Fibroblast of mammary gland (primary cell): ENCODE measurements at regions not wholly inside any gene's neighbourhood (a gene's known extent, or its start where the extent isn't known, plus 50 kb on each side); places are given as distances from the start of the nearest gene placed in this dataset.

ENCODE experiments used
- DNase-seq: peaks from one replicate; pipeline ENCODE4 v3.0.0-alpha.2; 2010; ENCODE audit warnings: low read depth
- H3K4me3 ChIP-seq: 2 replicates; pipeline ENCODE4 v1.5.1; 2011; ENCODE audit warnings: low read depth, mild to moderate bottlenecking, low read length, moderate library complexity; ENCODE audit not compliant: control insufficient read depth
- TF ChIP-seq, protein P1 (sequence below): conservative IDR thresholded peaks from 2 replicates; pipeline ENCODE4 v1.5.1; 2011; ENCODE audit warnings: low read depth, low read length, inconsistent platforms; ENCODE audit not compliant: control insufficient read depth, insufficient read depth

GRCh38 chr12:45637706-45638105, 91.8 kb upstream of the ARID2 start:
- TF ChIP-seq, protein P1, sequence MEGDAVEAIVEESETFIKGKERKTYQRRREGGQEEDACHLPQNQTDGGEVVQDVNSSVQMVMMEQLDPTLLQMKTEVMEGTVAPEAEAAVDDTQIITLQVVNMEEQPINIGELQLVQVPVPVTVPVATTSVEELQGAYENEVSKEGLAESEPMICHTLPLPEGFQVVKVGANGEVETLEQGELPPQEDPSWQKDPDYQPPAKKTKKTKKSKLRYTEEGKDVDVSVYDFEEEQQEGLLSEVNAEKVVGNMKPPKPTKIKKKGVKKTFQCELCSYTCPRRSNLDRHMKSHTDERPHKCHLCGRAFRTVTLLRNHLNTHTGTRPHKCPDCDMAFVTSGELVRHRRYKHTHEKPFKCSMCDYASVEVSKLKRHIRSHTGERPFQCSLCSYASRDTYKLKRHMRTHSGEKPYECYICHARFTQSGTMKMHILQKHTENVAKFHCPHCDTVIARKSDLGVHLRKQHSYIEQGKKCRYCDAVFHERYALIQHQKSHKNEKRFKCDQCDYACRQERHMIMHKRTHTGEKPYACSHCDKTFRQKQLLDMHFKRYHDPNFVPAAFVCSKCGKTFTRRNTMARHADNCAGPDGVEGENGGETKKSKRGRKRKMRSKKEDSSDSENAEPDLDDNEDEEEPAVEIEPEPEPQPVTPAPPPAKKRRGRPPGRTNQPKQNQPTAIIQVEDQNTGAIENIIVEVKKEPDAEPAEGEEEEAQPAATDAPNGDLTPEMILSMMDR: no peak
- H3K4me3 ChIP-seq: no peak overlapping the region
- DNase-seq: peak; percentile 76

GRCh38 chr12:45638386-45638785, 91.1 kb upstream of the ARID2 start:
- DNase-seq: no peak
- no peak overlapping the region for H3K4me3 ChIP-seq
- TF ChIP-seq, protein P1: no peak

DNA sequence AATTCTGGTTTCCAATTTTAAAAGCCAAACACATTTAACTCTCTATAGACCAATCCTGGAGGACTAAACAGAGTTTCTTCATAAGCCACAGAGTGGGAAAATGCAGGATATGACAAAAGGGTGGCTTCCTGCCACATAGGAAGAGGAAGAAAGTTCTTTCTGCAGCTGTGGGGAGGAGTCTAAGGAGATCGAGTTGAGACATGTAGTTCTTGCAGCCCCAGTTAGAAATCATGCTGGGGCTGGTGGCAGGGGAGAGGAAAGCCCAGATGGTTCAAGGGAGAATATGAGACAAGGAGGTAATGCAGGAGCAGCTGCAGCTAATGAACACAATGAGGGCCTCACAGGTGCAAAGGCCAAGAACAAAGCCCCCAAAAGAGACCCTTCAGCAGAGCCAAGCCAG, 85.0 kb upstream of the ARID2 start:
- H3K4me3 ChIP-seq: no peak overlapping the region
- DNase-seq: peak; percentile 66
- TF ChIP-seq, protein P1: no peak

DNA sequence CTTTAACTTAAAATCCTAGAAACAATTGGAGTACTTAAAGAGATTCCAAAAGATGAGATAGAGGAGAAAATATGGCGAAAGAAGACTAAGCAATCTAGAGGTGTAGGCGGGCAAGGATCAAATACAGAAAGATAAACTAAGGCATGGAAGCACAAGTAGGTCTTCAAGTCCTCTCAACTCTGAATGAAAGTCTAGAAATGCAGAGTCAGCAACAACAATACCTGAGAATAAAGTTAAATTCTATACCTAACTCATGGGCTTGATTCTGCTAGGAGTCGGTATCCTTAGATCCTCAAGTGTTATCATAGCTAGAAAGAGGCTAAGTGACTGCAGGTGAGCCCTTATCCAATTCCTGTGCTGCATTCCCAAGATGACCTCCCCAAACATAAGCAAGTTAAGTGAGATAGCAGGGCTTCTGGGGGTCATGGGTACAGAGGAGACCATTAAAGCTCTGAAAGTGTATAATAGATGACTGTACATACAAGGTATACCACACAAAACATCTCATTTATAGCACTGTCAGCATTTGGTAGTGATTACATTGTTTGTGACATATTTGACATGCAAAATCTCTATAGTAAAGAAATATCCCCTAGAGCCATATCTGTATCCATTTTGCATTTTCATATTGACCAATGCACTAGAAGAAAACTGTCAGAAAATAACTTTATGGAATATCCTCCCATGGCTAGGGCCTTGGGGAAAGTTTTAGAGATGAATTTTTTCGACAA, 82.5 kb upstream of the ARID2 start:
- no peak overlapping the region for H3K4me3 ChIP-seq
- no peak for DNase-seq
- TF ChIP-seq, protein P1: no peak

- no peak overlapping the region for H3K4me3 ChIP-seq
- TF ChIP-seq, protein P1: no peak
- no peak for DNase-seq
Observed at GRCh38 chr12:45648070-45648469, 81.4 kb upstream of the ARID2 start.

GRCh38 chr12:45651029-45651428, 78.5 kb upstream of the ARID2 start:
- TF ChIP-seq, protein P1: no peak
- DNase-seq: no peak
- no peak overlapping the region for H3K4me3 ChIP-seq
